GM20000 (cell line): ENCODE measurements at regions not wholly inside any gene's neighbourhood (a gene's known extent, or its start where the extent isn't known, plus 50 kb on each side); places are given as distances from the start of the nearest gene placed in this dataset.

Source experiments
- DNase-seq: peaks from one replicate; pipeline ENCODE4 v3.0.0; 2012; ENCODE audit warnings: low spot score
- TF ChIP-seq, protein P1 (sequence below): IDR thresholded peaks from 2 replicates; pipeline ENCODE4 v1.5.1; 2012; ENCODE audit warnings: mild to moderate bottlenecking, control low read depth; ENCODE audit errors: extremely low read depth, missing control alignments

DNA sequence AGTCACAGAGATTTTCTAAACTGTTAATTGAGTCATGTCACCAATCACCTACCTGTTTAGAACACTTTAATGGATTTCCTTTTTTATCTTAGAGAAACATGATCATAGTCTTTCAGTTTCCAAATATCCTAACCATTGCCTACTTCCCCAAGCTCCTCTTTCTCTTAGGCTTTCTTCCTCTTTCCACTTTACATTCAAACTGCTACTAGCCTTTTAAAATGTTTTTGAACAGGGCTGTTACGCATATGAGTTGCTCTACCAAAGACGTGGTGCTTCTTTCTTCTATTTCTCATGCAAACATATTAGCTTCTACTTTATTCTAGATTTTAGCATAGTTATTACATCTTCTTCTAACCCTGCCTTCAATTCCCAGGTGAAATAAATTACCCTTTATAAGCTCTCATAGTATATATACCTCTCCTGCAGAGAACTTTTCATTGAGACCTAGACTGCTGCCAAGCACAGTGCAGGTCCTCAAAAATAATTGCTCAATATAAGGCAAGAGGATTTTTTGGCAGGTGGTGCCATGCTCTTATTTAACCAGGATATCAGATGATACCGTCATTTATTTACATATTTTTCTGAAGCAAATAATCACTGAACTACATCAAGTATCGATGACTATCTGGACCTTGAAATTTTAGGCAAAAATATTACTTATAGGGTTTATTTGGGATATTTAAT is 937.1 kb downstream of the TSN start:
- no peak for DNase-seq
- TF ChIP-seq, protein P1, sequence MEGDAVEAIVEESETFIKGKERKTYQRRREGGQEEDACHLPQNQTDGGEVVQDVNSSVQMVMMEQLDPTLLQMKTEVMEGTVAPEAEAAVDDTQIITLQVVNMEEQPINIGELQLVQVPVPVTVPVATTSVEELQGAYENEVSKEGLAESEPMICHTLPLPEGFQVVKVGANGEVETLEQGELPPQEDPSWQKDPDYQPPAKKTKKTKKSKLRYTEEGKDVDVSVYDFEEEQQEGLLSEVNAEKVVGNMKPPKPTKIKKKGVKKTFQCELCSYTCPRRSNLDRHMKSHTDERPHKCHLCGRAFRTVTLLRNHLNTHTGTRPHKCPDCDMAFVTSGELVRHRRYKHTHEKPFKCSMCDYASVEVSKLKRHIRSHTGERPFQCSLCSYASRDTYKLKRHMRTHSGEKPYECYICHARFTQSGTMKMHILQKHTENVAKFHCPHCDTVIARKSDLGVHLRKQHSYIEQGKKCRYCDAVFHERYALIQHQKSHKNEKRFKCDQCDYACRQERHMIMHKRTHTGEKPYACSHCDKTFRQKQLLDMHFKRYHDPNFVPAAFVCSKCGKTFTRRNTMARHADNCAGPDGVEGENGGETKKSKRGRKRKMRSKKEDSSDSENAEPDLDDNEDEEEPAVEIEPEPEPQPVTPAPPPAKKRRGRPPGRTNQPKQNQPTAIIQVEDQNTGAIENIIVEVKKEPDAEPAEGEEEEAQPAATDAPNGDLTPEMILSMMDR = no peak

DNA sequence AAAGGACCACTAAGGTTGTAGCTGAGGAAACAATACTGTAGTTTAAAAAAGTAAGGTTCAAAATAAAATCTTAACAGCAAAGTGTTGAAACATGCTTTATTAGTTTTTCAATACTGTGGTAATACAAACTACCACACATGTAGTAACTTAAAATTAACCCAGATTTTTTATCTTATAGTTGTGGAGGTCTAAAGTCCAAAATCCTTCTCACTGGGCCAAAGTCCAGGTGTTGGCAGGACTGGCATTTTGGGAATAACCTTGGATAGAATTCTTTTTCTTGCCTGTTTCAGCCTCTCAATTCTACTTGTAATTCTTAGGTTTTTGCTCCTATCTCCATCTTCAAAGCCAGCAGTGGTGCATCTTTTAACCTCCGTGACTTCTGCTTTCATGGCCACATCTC is 942.0 kb downstream of the TSN start:
- TF ChIP-seq, protein P1 = no peak
- DNase-seq = no peak

DNA sequence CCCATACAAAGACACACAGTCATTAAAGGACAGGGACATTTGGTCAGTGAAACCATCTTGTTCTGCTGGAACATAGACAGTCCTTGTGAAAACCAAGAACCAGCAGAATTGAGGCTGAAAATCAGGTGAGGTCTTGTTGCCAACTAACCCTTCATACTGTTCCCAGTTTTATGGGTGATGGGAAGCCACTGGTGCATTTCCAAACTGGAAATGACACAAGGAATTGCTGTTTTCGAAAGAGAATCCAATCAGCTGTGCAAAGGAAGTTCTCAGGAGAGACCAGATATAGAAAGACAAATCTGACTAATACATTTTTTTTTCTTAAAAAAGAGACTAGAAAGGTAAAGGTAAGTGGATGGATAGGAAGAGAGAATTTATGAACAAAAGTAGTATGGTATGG is 948.2 kb downstream of the TSN start:
- DNase-seq = no peak
- TF ChIP-seq, protein P1 = no peak

DNA sequence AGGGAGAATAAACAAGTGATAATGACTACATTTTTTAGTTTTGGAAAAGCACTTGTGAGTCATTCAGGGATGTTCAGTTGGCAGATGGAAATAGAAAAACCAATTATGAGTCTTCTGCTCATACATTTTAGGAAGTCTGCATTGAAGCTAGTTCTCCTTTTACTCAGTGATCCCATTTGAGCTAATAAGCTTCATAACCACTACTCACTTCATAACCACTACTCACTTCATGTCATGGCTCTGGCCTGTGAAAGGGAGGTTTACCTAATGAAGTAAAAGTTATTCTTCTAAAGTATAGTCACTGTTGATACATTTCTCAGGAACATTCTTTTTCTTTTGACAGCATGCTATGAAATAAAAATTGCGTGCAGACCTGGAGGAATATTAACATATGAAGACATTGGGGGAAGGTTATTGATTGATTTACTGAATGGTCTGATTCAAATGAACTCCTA is 948.7 kb downstream of the TSN start:
- DNase-seq = peak; percentile 13
- TF ChIP-seq, protein P1 = no peak

DNA sequence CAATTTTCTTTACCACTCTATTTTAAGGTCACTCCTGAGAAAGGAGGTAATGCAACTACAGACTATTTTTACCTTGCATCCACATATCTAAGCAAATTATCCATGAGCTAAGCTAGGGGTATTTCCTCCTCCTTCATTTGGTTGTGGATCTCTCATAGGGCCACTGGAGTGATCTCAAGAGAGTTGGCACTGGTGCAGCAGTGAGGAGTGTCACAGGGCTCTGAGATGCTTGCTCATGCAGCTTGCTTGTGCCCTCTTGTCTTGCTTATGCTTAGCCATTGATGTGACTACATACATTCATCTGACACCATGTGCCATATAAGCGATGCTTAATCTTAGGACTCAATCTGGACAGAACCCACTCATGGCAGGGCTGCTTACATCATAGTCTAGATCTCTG is 950.3 kb downstream of the TSN start:
- no peak for DNase-seq
- TF ChIP-seq, protein P1 = no peak

DNA sequence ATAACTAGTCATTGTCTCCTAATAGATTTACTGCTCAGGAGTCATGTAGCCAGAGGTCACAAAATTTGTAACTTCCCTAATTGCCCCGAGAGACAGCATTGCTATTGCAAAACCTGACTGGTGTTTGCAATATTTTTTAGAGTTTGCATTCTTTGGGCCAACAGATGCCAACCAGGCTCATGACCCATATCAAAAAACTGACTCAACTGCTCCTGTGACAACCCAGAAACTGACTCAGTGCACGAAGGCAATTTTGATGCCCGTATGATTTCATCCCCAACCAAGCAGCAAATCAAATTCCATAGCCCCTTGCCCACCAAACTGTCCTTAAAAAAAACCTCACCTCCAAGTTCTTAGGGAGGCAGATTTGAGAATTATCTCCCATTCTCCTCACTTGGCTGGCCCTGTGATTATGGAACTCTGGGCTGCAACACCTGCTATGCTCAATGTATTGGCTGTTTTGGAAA is 951.3 kb downstream of the TSN start:
- DNase-seq = no peak
- TF ChIP-seq, protein P1 = no peak

DNA sequence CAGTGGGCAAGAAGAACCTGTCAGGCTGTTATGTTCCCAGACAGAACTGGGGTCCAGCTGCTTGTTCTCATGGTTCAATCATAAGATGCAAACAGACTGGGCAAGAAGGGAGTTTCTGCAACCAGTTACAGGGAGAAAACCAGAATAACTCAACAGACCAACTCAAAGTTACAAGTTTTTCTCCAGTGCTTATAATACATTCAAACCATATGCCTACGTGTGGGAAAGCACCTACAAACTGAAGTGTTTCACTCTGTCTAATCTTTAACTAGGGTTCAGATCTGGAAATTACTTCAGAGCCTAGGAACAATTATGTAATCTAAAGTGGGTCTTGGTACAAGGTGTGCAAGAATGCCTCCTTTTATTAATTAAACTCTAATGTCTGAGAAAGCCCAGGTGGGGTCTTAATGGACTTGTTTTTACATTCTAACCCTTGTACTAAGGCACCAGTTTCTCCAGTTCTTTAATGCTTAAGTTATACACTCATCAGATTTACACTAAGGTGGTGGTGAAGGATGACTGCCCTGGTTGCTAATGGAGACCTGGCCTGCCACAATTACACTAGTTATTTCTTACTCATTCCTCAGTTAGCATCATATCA is 951.9 kb downstream of the TSN start:
- TF ChIP-seq, protein P1 = no peak
- DNase-seq = peak; percentile 8
